Spleen (tissue), 7 donors: ENCODE measurements at regions not wholly inside any gene's neighbourhood (a gene's known extent, or its start where the extent isn't known, plus 50 kb on each side); places are given as distances from the start of the nearest gene placed in this dataset.

Experiments used
- CTCF ChIP-seq, 11 experiments: fragments of 200-600 bp in 7 of 11; fragments of 450-650 bp in 4 of 11; sonication (generic) in 4 of 11; IDR thresholded peaks in 8 of 11; conservative IDR thresholded peaks in 3 of 11; 1 replicate in 7 of 11; 2 replicates in 4 of 11; pipeline versions ENCODE4 v1.4.0 to v1.8.0; 2016 to 2021; ENCODE audit warnings: antibody characterized with exemption in 11 of 11, inconsistent platforms in 4 of 11, mild to moderate bottlenecking in 1 of 11
- POLR2A ChIP-seq, 3 donors: fragments of 450-650 bp; IDR thresholded peaks; one replicate each; pipeline ENCODE4 v1.5.1; 2017; ENCODE audit warnings: antibody characterized with exemption in 3 of 3, mild to moderate bottlenecking in 1 of 3
- donor health status: DM: no; HTN: no; CAD: no; lungs with moderate emphysema.
- donor health status: DM: no; HTN: no; CAD: no.
- donor health status: DM: no; HTN: no; CAD: no.

GRCh38 chr15:24039683-24040082 lies 352.6 kb upstream of the NDN start:
- TF ChIP-seq POLR2A (IDR thresholded peaks at IDR 0.05): no peak
- no peak for TF ChIP-seq CTCF (IDR thresholded peaks at IDR 0.05 in 8 of 11, conservative IDR thresholded peaks at IDR 0.05 in 3 of 11)
